Stimulated activated CD4-positive, alpha-beta T cell treated with anti-CD3 and anti-CD28 coated beads, Interleukin-12 subunit alpha, Interleukin-12 subunit beta, amount 100 ng/mL, for 24 hours (primary cell): ENCODE measurements at regions not wholly inside any gene's neighbourhood (a gene's known extent, or its start where the extent isn't known, plus 50 kb on each side); places are given as distances from the start of the nearest gene placed in this dataset.
A peak's percentile ranks its signal among the peaks of the same experiment; 100 is the strongest.
"Not testable (repeated sequence)": the region's sequence is repeated elsewhere in the genome, so short reads cannot be mapped to it uniquely, and the experiment has no call there.

Source experiments
- DNase-seq, 2 experiments: peaks; one replicate each; pipeline ENCODE4 v3.0.0-alpha.2; 2020; ENCODE audit warnings: low read depth in 2 of 2

- DNase-seq, result no peak
Observed at GRCh38 chr19:27851543-27852060, 1361.3 kb downstream of the UQCRFS1 start.

- DNase-seq, result no peak
Observed at GRCh38 chr19:27851002-27851481, 1361.9 kb downstream of the UQCRFS1 start.

- DNase-seq, result no peak
Observed at GRCh38 chr19:27846944-27847343, 1366.0 kb downstream of the UQCRFS1 start.

DNA sequence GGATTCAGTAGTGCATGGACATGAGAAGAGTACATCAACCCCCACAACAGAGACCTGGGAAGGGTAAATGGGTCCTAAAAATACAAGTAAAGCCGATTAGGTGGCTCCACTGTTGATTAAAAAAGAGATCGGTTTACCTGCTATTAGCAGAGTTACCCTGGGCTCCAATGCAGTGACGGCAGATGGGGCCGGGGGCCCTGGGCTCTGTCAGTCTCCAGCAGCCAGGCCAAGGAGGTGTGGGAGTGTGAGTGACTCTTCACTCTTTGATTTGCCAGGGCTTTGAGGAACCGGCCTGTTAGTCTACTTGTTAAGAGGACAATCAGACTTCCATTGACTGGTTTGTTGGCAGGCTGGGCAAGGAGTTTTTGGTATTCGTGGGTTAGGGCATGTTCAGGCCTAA, 1368.7 kb downstream of the UQCRFS1 start:
- no peak for DNase-seq

GRCh38 chr19:27843861-27844260, 1369.1 kb downstream of the UQCRFS1 start:
- DNase-seq, result no peak

- DNase-seq, result no peak
Observed at GRCh38 chr19:27833031-27833430, 1379.9 kb downstream of the UQCRFS1 start.

DNA sequence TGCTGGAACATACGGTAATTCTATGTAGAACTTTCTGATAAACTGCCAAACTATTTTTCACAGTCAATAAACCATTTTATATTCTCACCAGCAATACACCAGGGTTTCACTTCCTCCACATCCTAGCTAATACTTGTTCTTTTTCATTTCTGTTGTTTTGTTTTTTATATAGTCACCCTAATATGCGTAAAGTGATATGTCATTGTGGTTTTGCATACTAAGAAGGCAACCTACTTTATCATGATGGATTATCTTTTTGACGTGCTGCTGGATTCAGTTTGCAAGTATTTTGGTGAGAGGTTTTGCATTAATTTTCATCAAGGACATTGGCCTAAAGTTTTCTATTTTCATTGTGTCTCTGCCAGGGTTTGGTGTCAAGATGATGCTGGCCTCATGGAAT, 1384.1 kb downstream of the UQCRFS1 start:
- no peak for DNase-seq

DNA sequence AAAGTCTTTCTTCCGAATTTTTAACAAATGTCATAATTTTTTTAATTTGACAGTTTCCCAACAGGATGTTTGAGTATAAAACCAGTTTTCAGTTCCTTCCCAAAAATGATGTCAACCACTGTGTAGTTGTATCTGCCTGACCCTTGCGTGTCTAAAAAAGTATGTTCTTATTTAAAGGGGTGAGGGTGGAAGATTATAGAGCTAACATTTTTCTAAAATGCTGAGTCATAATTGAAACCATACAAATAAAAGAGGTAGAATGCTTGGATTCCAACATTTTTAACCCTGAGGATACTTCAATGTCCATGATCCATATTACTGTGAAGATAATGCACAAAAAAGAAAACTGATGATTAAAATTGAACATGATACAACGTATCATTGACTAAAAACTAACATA, 1388.8 kb downstream of the UQCRFS1 start:
- DNase-seq, result no peak

- no peak for DNase-seq
Observed at GRCh38 chr19:27822336-27822735, 1390.6 kb downstream of the UQCRFS1 start.

GRCh38 chr19:27821418-27822018, 1391.4 kb downstream of the UQCRFS1 start:
- no peak for DNase-seq

- DNase-seq, result no peak
Observed at GRCh38 chr19:27815985-27816384, 1397.0 kb downstream of the UQCRFS1 start.

GRCh38 chr19:27814834-27815233, 1398.1 kb downstream of the UQCRFS1 start:
- DNase-seq, result not testable (repeated sequence)

- DNase-seq, result not testable (repeated sequence)
Observed at GRCh38 chr19:27814274-27814673, 1398.7 kb downstream of the UQCRFS1 start.

- no peak for DNase-seq
Observed at GRCh38 chr19:27806471-27807070, 1406.4 kb downstream of the UQCRFS1 start.

DNA sequence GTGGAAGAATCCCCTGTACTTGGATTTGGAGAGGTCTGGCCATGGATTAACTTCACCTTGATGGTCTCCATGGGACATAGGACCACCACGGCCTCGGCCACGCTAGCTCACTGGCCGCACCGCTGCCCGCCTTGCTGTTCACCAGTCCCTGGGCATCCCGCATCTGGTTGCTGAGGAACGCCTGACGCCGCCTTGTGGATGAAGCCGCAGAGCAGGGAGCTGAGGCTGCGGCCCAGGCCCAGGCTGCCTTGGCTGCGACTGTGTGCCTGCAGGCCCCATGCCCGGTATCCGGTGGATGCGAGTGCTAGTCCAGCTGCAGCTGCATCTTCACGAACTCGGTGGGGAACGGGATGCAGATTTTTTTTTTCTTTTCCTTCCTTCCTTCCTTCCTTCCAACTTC, 1407.1 kb downstream of the UQCRFS1 start:
- no peak for DNase-seq

- not testable (repeated sequence) for DNase-seq
Observed at GRCh38 chr19:27802293-27802692, 1410.7 kb downstream of the UQCRFS1 start.

DNA sequence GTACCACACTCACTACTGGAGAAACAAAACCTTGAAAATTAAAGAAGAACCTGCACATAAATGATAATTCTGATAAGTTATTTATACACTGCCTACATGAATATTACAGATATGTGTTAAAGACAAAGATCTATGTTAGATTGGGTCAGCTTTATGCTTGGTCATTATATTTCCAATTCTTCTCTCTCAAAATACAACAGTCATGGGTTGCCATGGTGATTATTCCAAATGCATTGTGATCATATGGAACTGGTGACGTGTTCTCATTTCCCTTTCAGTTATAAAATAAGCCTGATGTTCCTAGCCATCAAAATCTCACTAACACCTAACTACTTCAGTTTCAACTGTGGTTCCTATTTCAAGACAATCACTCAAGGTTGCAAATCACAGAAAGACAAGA, 1416.4 kb downstream of the UQCRFS1 start:
- no peak for DNase-seq

- no peak for DNase-seq
Observed at GRCh38 chr19:27796073-27796472, 1416.9 kb downstream of the UQCRFS1 start.

GRCh38 chr19:27795369-27795768, 1417.6 kb downstream of the UQCRFS1 start:
- DNase-seq, result no peak

DNA sequence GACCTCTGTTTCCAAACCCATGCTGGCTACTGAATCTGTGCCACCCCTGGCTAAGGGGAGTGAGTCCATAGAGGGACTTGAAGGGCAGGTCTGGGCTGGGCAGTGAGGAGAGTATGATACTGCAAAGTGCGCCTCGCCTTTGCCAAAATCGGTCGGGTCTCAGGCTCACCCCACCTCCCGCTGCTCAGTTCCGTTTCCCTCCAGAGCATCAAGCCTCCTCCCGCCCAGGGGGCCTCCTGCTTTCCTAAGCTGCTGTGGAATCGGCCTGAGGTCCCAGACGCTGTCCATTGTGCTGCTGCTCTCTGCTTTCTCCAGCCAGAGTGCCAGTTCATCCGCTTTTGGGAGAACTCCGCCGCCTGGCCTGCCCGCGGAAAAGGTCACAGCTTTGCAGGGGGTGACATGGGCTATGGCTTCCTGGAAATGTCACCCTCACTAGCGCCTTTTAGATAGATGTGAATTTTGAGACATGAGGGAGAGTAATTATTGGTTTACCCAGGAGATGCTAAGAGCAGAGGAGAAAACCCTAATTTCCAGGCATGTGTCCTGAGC, 1418.4 kb downstream of the UQCRFS1 start:
- no peak for DNase-seq

- peak; percentile 85 to 89 for DNase-seq
Observed at GRCh38 chr19:27793644-27794493, 1419.1 kb downstream of the UQCRFS1 start.

GRCh38 chr19:27793128-27793643, 1419.8 kb downstream of the UQCRFS1 start:
- peak; percentile 56 to 62 for DNase-seq
